ENCODE measurements at regions not wholly inside any gene's neighbourhood (a gene's known extent, or its start where the extent isn't known, plus 50 kb on each side); places are given as distances from the start of the nearest gene placed in this dataset.
A peak's percentile ranks its signal among the peaks of the same experiment; 100 is the strongest.
"Not testable (repeated sequence)": the region's sequence is repeated elsewhere in the genome, so short reads cannot be mapped to it uniquely, and the experiment has no call there.

DNA sequence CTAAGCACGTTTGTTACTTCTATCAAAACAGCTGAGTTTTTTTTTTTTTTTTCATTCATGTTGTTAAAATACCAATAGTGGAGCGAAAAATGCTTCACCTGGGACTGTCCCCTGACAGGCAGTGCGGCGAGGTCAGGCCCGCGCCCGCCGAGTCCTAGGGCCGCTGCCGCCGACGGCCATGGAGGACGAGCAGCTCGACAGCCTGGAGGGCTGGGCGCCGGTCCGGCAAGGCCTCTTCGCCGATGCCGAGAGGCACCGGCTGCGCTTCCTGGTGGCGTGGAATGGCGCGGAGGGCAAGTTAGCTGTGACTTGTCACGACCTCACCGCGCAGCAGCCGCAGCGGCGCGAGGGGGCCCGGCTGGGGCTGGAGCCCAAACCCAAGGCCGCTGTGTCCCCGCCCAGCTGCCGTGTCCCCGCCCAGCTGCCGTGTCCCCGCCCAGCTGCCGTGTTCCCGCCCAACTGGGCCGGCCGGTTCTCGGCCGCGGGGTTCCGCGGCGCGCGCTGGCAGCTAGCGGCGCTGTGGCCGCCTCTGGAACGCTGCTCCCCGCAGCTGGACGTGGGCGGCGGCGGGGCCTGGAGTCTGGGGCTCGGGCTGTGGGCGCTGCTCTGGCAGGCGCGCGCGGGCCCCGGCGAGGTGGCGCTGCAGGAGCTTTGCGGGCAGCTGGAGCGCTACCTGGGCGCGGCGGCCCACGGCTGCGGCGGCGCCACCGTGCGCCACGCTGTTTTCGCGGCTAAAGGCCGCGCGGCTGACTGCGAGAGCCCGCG lies 56.7 kb upstream of the GOLGA8R start:
- CTCF ChIA-PET; POLR2A ChIA-PET (ENCODE audit: low non-redundant PET); DNase-seq (ENCODE audit: low spot score): not testable (repeated sequence)
- H3K27ac ChIP-seq, result peak overlapping the region; percentile 56

DNA sequence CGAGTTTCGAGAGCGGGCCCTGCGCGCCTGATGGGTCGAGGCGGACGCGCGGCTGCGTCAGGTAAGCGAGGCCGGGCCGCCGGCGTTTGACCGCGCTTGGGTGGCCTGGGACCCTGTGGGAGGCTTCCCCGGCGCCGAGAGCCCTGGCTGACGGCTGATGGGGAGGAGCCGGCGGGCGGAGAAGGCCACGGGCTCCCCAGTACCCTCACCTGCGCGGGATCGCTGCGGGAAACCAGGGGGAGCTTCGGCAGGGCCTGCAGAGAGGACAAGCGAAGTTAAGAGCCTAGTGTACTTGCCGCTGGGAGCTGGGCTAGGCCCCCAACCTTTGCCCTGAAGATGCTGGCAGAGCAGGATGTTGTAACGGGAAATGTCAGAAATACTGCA lies 57.3 kb upstream of the GOLGA8R start:
- H3K27ac ChIP-seq, result peak overlapping the region; percentile 56
- DNase-seq (ENCODE audit: low spot score); CTCF ChIA-PET; POLR2A ChIA-PET (ENCODE audit: low non-redundant PET): not testable (repeated sequence)

DNA sequence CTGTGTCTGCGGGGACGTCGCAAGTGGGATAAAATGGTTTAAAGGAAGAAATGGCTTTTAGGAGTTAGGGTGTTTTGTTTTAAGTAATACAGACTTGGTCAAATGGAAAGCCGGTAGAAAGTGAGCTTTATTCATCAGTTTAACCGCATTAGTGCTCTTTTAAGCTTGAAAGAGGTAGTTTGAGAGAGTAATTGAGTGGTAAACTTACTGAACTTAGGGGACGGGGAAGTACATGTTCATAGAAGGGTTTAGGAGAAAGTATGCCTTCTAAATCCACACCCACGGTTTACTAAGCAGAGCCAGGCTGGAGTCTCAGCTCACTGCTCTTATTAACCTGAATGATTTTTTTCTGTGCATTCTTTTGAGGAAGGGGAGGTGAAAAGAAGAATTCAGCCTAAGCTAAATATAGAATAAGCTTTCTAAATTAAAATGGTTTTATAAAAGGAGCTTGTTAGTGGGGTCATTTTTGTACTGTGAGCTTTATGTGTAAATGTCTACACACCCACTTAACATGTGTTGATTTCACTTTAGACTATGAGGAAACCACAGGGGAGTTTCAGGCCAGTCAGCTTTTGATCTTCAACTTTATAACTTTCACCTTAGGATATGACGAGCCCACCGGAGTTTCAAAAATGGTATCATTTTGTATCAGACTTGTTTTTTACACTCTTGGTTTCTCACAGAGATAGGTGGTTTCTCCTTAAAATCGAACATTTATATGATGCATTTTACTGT lies 57.9 kb upstream of the GOLGA8R start:
- POLR2A ChIA-PET (ENCODE audit: low non-redundant PET); DNase-seq (ENCODE audit: low spot score); H3K27ac ChIP-seq; CTCF ChIA-PET: not testable (repeated sequence)

GRCh38 chr15:30484887-30485286 lies 67.0 kb upstream of the GOLGA8Q start:
- DNase-seq (ENCODE audit: low spot score); H3K27ac ChIP-seq; POLR2A ChIA-PET (ENCODE audit: low non-redundant PET); CTCF ChIA-PET: not testable (repeated sequence)

GRCh38 chr15:30489237-30489636 lies 62.6 kb upstream of the GOLGA8Q start:
- POLR2A ChIA-PET (ENCODE audit: low non-redundant PET); DNase-seq (ENCODE audit: low spot score); CTCF ChIA-PET; H3K27ac ChIP-seq: not testable (repeated sequence)

GRCh38 chr15:30490334-30490733 lies 61.5 kb upstream of the GOLGA8Q start:
- POLR2A ChIA-PET (ENCODE audit: low non-redundant PET); CTCF ChIA-PET; DNase-seq (ENCODE audit: low spot score); H3K27ac ChIP-seq: not testable (repeated sequence)

GRCh38 chr15:30493947-30494346 lies 57.9 kb upstream of the GOLGA8Q start:
- CTCF ChIA-PET; DNase-seq (ENCODE audit: low spot score); H3K27ac ChIP-seq; POLR2A ChIA-PET (ENCODE audit: low non-redundant PET): not testable (repeated sequence)

GRCh38 chr15:30497275-30497674 lies 54.6 kb upstream of the GOLGA8Q start:
- H3K27ac ChIP-seq; DNase-seq (ENCODE audit: low spot score); POLR2A ChIA-PET (ENCODE audit: low non-redundant PET); CTCF ChIA-PET: not testable (repeated sequence)

DNA sequence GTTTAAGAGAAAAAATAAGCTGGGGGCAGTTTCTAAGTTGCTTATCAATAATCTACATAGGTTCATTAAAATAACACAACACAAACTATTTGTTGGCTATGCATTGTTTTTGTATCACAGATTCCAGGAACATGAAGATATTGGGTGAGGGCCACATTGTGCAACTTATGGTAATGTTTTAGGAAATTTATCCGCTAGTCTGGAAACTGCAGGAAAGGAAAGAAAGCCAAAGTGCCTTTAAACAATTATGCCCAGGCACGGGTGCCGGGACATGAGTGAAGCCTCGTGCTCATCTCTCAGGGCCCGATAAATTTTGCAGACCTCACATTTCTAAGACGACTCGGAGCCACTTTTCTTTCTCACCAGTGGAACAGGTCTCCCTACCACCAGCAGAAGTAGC lies 52.6 kb upstream of the GOLGA8Q start:
- POLR2A ChIA-PET (ENCODE audit: low non-redundant PET); CTCF ChIA-PET; H3K27ac ChIP-seq; DNase-seq (ENCODE audit: low spot score): not testable (repeated sequence)

- DNase-seq (ENCODE audit: low spot score); POLR2A ChIA-PET (ENCODE audit: low non-redundant PET); H3K27ac ChIP-seq; CTCF ChIA-PET: not testable (repeated sequence)
Observed at GRCh38 chr15:30500511-30500910, 51.3 kb upstream of the GOLGA8Q start.

Measured in RWPE1 (cell line).